Stomach (tissue), 8 donors: ENCODE measurements at regions not wholly inside any gene's neighbourhood (a gene's known extent, or its start where the extent isn't known, plus 50 kb on each side); places are given as distances from the start of the nearest gene placed in this dataset.

Source experiments
- DNase-seq, 2 donors: peaks; one replicate each; pipeline versions ENCODE4 v3.0.0 to v3.0.0-alpha.2; 2013 to 2019
- H3K27ac ChIP-seq, 5 donors: fragments of 200-600 bp in 4 of 5; sonication (generic) in 4 of 5; one replicate each; pipeline ENCODE4 v1.5.1; 2013 to 2019; ENCODE audit warnings: mild to moderate bottlenecking in 1 of 5, moderate library complexity in 1 of 5
- H3K27me3 ChIP-seq, 3 donors: fragments of 200-600 bp; sonication (generic); one replicate each; pipeline ENCODE4 v1.5.1; 2017 to 2019; ENCODE audit warnings: mixed run types in 1 of 3
- H3K36me3 ChIP-seq, 4 donors: fragments of 200-600 bp; sonication (generic); 1 replicate in 3 of 4; 2 replicates in 1 of 4; pipeline ENCODE4 v1.5.1; 2016 to 2019
- H3K4me1 ChIP-seq, 4 donors: fragments of 200-600 bp; sonication (generic); one replicate each; pipeline ENCODE4 v1.5.1; 2016 to 2019
- H3K4me3 ChIP-seq, 4 donors: fragments of 200-600 bp; sonication (generic) in 3 of 4; one replicate each; pipeline ENCODE4 v1.5.1; 2016 to 2019; ENCODE audit warnings: mild to moderate bottlenecking in 1 of 4
- H3K9me3 ChIP-seq, 4 donors: fragments of 200-600 bp; sonication (generic); one replicate each; pipeline ENCODE4 v1.5.1; 2016 to 2019
- EP300 ChIP-seq: sonication (generic); formaldehyde crosslinking; IDR thresholded peaks from one replicate; pipeline ENCODE4 v1.6.1; 2017; ENCODE audit warnings: antibody characterized with exemption
- POLR2A ChIP-seq, 4 donors: fragments of 450-650 bp; IDR thresholded peaks; one replicate each; pipeline ENCODE4 v1.6.1; 2016; ENCODE audit warnings: antibody characterized with exemption in 4 of 4, control low read depth in 2 of 4, mild to moderate bottlenecking in 1 of 4, moderate library complexity in 1 of 4
- POLR2AphosphoS5 ChIP-seq, 3 donors: sonication (generic); formaldehyde crosslinking; IDR thresholded peaks; one replicate each; pipeline ENCODE4 v1.6.1; 2016; ENCODE audit warnings: antibody characterized with exemption in 3 of 3
- WGBS, 5 donors: extraction: QIAGEN DNeasy Blood & Tissue Kit in 3 of 5; methylation state at CpG; one replicate each; pipeline versions ENCODE4 v1.1.5 to v1.1.7; 2013 to 2018; 5-methylcytosine and 5-hydroxymethylcytosine counted together
- intact Hi-C: fragments of 100-400 bp; cut with DNase I; formaldehyde crosslinking; loops from one replicate; pipeline ENCODE4 v1.15.1; 2023; ENCODE audit warnings: low total_unique reads
- TF ChIP-seq, protein P1 (sequence below), 7 experiments: fragments of 450-650 bp in 4 of 7; fragments of 200-600 bp in 3 of 7; sonication (generic) in 3 of 7; IDR thresholded peaks; one replicate each; pipeline ENCODE4 v1.5.1; 2016 to 2019; ENCODE audit warnings: antibody characterized with exemption in 7 of 7, control low read depth in 2 of 7, mild to moderate bottlenecking in 1 of 7
- donor health status: healthy with polysubstance abuse.
- donor health status: Bipolar disorder and iron deficiency.
- donor health status: healthy.

DNA sequence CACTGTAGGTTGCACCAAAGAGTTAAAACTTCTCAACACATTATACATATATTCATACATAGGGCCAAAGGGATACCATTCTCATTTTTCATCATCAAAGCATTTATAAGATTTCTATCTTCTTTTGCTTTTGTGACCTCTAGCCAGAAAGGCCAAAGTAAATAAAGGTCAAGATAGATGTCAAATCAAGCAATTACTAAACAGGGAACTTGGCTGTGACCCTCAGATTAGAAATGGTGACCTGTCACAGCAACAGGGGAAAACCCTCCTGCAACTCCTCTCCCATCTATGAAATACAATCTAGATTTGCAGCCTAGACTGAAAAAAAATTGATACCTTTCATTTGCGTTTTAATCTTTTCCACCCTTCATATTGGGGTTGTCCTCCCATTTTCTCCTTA, 225.6 kb upstream of the FAM241A start:
- H3K9me3 ChIP-seq, result no peaks in the 10 kb centered on the region
- 83 to 90% (median 86%) methylated on average over 1 of the region's 1 CpG for WGBS, 5 donors
- no peak overlapping the region for H3K4me3 ChIP-seq
- no peak overlapping the region for H3K27ac ChIP-seq
- H3K36me3 ChIP-seq, result no peaks in the 10 kb centered on the region
- no peaks in the 10 kb centered on the region for H3K4me1 ChIP-seq
- TF ChIP-seq EP300, result no peak
- TF ChIP-seq POLR2A (IDR thresholded peaks at IDR 0.05), result no peak
- TF ChIP-seq POLR2AphosphoS5 (IDR thresholded peaks at IDR 0.05), result no peak
- TF ChIP-seq, protein P1, sequence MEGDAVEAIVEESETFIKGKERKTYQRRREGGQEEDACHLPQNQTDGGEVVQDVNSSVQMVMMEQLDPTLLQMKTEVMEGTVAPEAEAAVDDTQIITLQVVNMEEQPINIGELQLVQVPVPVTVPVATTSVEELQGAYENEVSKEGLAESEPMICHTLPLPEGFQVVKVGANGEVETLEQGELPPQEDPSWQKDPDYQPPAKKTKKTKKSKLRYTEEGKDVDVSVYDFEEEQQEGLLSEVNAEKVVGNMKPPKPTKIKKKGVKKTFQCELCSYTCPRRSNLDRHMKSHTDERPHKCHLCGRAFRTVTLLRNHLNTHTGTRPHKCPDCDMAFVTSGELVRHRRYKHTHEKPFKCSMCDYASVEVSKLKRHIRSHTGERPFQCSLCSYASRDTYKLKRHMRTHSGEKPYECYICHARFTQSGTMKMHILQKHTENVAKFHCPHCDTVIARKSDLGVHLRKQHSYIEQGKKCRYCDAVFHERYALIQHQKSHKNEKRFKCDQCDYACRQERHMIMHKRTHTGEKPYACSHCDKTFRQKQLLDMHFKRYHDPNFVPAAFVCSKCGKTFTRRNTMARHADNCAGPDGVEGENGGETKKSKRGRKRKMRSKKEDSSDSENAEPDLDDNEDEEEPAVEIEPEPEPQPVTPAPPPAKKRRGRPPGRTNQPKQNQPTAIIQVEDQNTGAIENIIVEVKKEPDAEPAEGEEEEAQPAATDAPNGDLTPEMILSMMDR (IDR thresholded peaks at IDR 0.05), result no peak
- no peak for DNase-seq
- H3K27me3 ChIP-seq, result no peaks in the 10 kb centered on the region
- intact Hi-C loops, result no loop called here

DNA sequence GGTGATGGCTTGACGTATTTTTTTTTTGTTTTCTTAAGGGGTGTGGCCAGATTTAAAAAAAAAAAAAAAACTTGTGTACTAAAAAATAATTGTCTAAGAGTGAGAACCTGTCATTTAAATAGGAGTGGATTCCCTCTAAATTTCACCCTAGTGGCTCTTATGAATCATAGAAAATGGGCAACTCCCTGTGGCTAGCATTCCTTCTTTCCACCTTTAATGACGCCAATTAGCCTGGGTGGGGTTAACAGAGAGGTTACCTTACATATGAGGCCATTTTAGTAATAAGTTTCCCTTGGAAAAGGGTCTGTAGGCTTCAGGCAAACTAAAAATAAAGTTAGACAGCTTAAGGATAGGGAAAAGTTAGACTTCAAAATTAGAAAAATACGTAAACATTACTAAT, 223.5 kb upstream of the FAM241A start:
- no peak for DNase-seq
- intact Hi-C loops, result no loop called here
- 66 to 76% (median 73%) methylated on average over 3 of the region's 3 CpGs for WGBS, 5 donors

DNA sequence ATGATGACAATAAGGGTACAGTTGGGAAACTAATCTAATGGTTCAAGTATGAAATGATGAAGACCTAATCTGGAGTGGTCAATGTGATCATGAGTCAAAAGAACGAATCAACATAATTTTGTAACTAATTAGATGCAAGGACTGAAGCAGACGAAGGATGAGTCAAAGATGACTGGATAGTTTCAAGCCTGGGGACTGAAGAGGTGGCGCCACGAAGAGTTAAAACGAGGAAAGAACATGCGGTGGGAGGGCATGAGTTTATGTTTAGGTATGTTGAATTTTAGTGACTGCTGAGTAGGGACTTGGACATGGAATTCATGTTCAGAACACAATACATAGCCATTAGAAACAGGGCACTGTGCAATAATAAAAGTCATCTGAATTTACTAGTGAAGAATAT, 221.5 kb upstream of the FAM241A start:
- TF ChIP-seq POLR2A (IDR thresholded peaks at IDR 0.05) (no peak), POLR2AphosphoS5 (IDR thresholded peaks at IDR 0.05) (no peak), EP300 (no peak)
- TF ChIP-seq, protein P1 (IDR thresholded peaks at IDR 0.05), result no peak
- 84 to 90% (median 88%) methylated on average over 6 of the region's 6 CpGs for WGBS, 5 donors
- H3K27ac ChIP-seq, result no peak overlapping the region
- DNase-seq, result no peak
- intact Hi-C loops, result no loop called here
- H3K27me3 ChIP-seq, result no peaks in the 10 kb centered on the region
- no peaks in the 10 kb centered on the region for H3K36me3 ChIP-seq
- no peak overlapping the region for H3K4me3 ChIP-seq
- H3K9me3 ChIP-seq, result no peaks in the 10 kb centered on the region
- no peaks in the 10 kb centered on the region for H3K4me1 ChIP-seq

More for the DNA sequence above, 223.5 kb upstream of the FAM241A start:
- H3K36me3 ChIP-seq, result no peaks in the 10 kb centered on the region
- H3K4me3 ChIP-seq, result no peak overlapping the region
- H3K27ac ChIP-seq, result no peak overlapping the region
- no peaks in the 10 kb centered on the region for H3K4me1 ChIP-seq
- H3K27me3 ChIP-seq, result no peaks in the 10 kb centered on the region
- H3K9me3 ChIP-seq, result no peaks in the 10 kb centered on the region
- no peak for TF ChIP-seq POLR2A (IDR thresholded peaks at IDR 0.05)
- TF ChIP-seq, protein P1 (IDR thresholded peaks at IDR 0.05), result no peak
- TF ChIP-seq POLR2AphosphoS5 (IDR thresholded peaks at IDR 0.05), result no peak
- no peak for TF ChIP-seq EP300

DNA sequence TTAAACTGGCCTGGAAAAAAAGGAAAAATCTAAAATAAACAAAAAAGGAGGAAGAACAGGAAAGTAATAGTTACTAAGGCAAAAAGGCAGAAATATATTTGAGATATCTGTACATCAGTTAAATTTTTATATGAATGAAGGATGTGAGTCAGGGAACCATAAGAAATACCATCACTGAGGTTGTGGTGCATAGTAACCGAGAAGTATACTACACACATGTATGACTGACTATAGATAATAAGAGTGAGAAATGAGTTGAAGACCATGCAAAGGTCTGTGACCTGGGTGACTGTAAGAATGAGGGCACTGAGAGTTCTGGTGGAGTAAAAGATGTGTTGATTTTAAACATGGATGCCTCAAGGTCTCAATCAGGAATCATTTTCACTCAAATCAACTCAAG, 220.6 kb upstream of the FAM241A start:
- Histone ChIP-seq H3K4me3 (no peak overlapping the region), H3K27ac (no peak overlapping the region), H3K9me3 (no peaks in the 10 kb centered on the region), H3K27me3 (no peaks in the 10 kb centered on the region), H3K4me1 (no peaks in the 10 kb centered on the region), H3K36me3 (no peaks in the 10 kb centered on the region)
- intact Hi-C loops, result no loop called here
- TF ChIP-seq, protein P1 (IDR thresholded peaks at IDR 0.05), result no peak
- TF ChIP-seq POLR2A (IDR thresholded peaks at IDR 0.05) (no peak), EP300 (no peak), POLR2AphosphoS5 (IDR thresholded peaks at IDR 0.05) (no peak)
- DNase-seq, result no peak
- 88 to 97% (median 91%) methylated on average over 1 of the region's 1 CpG for WGBS, 5 donors
